DMS79 (cell line): ENCODE measurements at regions not wholly inside any gene's neighbourhood (a gene's known extent, or its start where the extent isn't known, plus 50 kb on each side); places are given as distances from the start of the nearest gene placed in this dataset.
"Not testable (repeated sequence)": the region's sequence is repeated elsewhere in the genome, so short reads cannot be mapped to it uniquely, and the experiment has no call there.

ENCODE experiments used
- DNase-seq: peaks from one replicate; lab custom pipeline; 2025; lab: John Stamatoyannopoulos, UW

DNA sequence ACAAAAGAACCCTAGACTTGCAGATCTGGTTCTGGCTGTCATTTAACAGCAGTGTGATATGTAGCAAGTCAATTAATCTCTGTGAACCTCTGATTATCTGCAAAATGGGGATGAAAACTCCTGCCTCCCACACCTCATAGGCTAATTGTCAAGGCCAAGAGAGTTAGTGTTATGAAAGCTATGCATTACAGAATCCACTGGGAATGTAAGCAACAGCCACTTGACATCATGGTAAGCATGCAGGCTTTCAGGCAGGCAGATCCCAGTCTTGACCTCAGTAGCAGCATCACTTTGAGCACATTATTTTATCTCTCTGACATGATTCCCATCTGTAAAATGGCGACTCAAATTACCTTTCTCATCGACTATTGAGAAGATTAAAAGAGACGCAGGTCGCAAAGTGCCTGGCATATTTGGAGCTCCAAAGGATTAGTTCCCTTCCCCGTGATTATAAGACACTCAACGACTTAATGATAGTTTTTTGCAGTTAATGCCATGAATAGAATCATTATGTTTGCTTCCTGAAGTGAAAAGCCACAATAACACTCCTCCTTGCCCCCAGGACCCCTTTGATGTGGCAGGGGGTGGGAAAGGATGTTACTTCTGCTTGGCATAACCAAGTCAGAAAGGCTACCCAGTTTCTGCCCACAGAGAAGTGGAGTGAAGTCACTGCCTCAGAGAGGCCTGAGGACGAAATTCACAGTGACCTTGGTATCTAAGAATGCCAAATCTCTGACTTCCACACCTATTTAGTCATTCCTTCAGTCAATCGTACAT, 273.0 kb upstream of the NFIA start:
- DNase-seq, result no peak

- DNase-seq, result no peak
These were observed 273.7 kb upstream of the NFIA start for GRCh38 chr1:60808676-60809075.

- no peak for DNase-seq
These were observed 279.5 kb upstream of the NFIA start for GRCh38 chr1:60802884-60803283.

DNA sequence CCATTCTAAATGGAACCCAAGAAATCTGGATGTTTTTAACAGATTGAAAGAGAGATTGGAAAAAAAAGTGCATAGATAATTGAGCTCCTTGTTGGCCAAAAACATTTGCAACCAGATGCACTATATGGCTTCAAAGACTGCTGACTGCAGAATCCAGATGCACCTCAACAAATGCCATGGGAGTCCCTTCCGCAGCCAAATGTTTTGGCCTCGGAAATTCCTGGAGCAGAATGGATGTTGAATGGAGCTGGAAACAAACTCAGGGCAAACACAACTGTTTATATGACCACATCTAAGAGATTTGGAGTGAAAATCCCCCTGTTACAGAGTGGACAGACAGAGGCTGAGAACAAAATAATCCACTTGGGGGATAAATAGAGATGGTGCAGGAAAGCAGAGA, 285.0 kb upstream of the NFIA start:
- no peak for DNase-seq

- DNase-seq, result no peak
These were observed 291.1 kb upstream of the NFIA start for GRCh38 chr1:60791226-60791625.

DNA sequence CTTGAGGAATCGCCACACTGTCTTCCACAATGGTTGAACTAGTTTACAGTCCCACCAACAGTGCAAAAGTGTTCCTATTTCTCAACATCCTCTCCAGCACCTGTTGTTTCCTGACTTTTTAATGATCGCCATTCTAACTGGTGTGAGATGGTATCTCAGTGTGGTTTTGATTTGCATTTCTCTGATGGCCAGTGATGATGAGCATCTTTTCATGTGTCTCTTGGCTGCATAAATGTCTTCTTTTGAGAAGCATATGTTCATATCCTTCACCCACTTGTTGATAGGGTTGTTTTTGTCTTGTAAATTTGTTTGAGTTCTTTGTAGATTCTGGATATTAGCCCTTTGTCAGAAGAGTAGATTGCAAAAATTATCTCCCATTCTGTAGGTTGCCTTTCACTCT, 309.3 kb upstream of the NFIA start:
- not testable (repeated sequence) for DNase-seq

DNA sequence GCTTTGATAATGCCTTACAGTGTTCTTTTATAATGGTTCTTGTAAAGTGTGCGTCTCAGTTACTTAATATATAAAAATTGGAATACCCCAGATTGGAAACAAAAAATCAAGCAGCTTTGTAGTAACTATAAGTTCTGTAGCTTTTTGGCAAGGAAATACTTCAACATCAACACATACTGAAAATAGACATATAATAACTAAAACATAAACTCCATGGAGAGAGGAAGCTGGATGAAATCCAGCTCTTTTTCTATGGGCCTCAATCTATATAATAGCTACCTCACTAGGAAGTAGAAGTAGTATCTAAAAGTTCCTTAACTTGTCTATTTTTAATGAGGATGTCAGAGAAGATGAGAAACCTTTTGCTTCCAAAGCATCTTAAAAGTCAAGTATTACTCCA, 313.3 kb upstream of the NFIA start:
- DNase-seq, result no peak

DNA sequence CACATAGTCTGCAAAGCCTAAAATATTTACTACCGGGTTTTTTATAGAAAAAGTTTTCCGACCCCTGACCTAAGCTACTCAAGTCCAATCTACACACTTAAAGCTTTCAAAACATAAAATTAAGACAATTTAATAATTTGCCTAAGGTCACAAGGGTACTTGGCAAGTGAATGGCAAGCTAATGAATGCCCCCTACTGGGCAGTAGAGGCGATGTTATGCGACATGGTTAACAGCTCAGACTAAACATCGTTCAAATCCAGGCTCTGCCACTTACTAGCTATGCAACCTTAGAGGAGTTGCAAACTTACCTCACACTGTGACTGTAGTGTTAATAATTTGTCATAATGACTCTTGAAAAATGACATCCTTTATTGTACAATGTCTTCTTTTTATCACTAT, 317.2 kb upstream of the NFIA start:
- DNase-seq, result no peak

DNA sequence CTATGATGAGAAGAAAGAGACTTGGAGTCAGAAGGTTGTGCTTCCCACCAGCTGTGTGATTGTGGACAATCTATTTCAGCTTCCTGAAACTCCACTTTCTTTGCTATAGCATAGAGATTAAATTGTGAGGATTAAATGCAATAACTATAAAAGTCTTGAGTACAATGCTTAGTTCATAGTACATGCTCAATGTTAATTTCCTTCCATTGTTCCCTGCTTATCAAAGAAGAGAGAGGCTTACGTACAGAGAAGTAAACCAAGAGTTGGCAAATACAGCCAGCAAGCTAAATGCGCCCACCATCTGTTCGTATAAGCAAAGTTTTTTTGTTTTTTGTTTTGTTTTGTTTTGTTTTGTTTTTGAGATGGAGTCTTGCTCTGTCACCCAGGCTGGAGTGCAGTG, 317.9 kb upstream of the NFIA start:
- DNase-seq, result no peak

DNA sequence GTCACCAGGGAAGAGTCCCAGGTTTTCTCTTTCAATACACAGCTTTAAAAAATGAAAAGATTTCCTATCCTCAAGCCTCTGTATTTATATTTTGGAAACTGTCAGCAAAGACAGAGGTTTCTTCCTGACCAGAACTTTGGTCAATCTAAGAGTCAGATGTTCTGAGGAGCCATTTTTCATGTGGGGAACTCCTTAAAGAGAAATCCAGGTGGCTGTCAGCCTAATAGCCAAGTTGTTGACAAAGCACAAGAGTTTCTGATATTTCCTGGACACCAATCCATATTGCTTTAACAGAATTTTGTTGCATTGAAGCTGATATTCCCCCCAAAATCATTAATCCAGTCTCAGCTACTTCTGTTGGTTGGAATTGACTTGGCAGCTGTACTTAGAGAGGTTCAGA, 318.6 kb upstream of the NFIA start:
- no peak for DNase-seq

GRCh38 chr1:60762911-60763310, 319.4 kb upstream of the NFIA start:
- DNase-seq, result no peak

DNA sequence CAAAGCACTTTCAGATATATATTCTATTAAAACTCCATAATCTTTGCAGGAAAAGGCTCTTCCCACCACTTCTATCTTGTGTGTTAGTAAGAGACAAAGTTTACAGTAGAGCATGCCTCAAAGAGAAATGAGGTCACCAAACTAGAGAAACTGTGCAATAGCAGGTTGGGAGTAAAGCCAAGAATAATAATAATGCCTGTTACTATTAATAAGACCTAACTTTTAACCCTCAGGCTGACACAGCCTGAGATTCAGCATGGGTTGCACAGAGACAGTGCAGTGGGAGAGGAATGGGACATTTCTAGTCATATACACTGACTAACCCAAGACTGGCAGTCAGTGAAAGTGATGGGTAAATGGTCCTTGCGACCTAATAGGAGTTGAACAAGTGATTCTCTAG, 320.2 kb upstream of the NFIA start:
- DNase-seq, result no peak

GRCh38 chr1:60759291-60759690, 323.1 kb upstream of the NFIA start:
- no peak for DNase-seq

DNA sequence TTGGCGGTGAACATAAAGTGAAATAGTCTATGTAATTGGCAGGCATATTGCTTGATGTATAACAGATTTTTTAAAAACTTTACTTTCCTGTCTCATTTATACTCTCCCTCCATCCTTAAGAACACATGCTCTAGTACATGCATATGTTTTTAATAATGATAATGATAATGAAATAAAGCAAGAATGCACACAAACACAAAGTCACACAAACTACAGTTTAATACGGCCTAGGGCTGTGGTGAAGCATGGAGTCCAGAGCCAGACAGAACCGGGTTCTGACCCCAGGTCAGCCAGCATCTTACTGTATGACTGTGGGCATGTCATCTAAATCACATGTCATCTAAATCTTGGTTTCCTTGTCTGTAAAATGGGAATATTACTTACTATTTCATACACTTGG, 324.9 kb upstream of the NFIA start:
- DNase-seq, result no peak

- DNase-seq, result no peak
These were observed 329.1 kb upstream of the NFIA start for GRCh38 chr1:60753036-60753900.

- DNase-seq, result no peak
These were observed 331.1 kb upstream of the NFIA start for GRCh38 chr1:60751306-60751705.

GRCh38 chr1:60747353-60747752, 335.0 kb upstream of the NFIA start:
- DNase-seq, result no peak

- no peak for DNase-seq
These were observed 336.0 kb upstream of the NFIA start for GRCh38 chr1:60746278-60746791.

DNA sequence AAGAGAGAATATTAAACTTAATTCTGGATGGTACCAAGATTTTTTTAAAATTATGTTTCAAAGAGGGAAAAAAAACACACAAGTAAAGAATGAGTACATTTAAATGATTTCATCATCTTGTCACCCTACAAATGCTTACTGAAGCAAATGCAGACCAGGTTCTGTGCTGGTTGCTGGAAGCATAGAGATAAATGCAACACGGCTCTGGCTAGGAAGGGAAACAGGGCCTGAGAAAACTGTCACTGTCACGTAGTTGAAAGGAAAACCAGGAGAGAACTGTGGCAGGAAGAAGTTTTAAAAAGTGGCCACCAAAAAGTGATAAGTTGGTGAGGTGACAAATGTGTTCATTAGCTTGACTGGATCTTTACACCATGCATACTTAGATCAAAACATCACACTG, 336.9 kb upstream of the NFIA start:
- DNase-seq, result no peak

- DNase-seq, result no peak
These were observed 340.0 kb upstream of the NFIA start for GRCh38 chr1:60742339-60742738.

- DNase-seq, result no peak
These were observed 342.2 kb upstream of the NFIA start for GRCh38 chr1:60740154-60740553.

DNA sequence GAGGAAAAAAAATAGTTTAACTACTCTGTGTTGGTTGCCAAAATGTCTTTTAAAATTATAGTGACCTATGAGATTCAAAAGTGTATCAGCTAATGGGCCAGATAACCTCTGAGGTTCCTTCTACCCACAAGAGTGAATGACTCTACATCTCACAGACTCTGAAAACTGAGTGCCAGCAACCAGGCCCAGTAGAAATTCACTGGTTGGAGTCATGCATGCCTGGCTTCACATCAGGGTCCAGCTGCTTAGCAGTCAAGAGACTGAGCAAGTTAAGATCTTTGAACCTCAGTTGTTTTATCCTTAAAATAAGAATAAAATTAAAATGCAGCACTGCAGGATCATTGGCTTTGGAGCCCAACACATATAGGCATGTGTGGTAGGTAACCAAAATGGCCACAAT, 342.6 kb upstream of the NFIA start:
- DNase-seq, result no peak

GRCh38 chr1:60732977-60733401, 349.4 kb upstream of the NFIA start:
- DNase-seq, result no peak
